Progenitor cell of endocrine pancreas (in vitro differentiated cells): ENCODE measurements at regions not wholly inside any gene's neighbourhood (a gene's known extent, or its start where the extent isn't known, plus 50 kb on each side); places are given as distances from the start of the nearest gene placed in this dataset.
"Not testable (repeated sequence)": the region's sequence is repeated elsewhere in the genome, so short reads cannot be mapped to it uniquely, and the experiment has no call there.

ENCODE experiments used
- DNase-seq: peaks from one replicate; pipeline ENCODE4 v3.0.0; 2021; ENCODE audit warnings: low spot score; ENCODE audit not compliant: unreplicated experiment
- H3K27ac Mint-ChIP-seq: 2 replicates; pipeline ENCODE4 v1.8.0; 2021; ENCODE audit warnings: mild to moderate bottlenecking, moderate library complexity, mixed read lengths
- H3K27me3 Mint-ChIP-seq: 2 replicates; pipeline ENCODE4 v1.8.0; 2021; ENCODE audit warnings: mixed read lengths
- H3K36me3 Mint-ChIP-seq: 2 replicates; pipeline ENCODE4 v1.8.0; 2022; ENCODE audit warnings: mixed read lengths; ENCODE audit not compliant: insufficient read depth
- H3K4me1 Mint-ChIP-seq: 2 replicates; pipeline ENCODE4 v1.8.0; 2021; ENCODE audit warnings: low read depth, mixed read lengths
- H3K4me3 Mint-ChIP-seq: 2 replicates; pipeline ENCODE4 v1.8.0; 2021; ENCODE audit warnings: low read depth, mild to moderate bottlenecking, moderate library complexity, mixed read lengths
- H3K9me3 Mint-ChIP-seq: 2 replicates; pipeline ENCODE4 v1.8.0; 2021; ENCODE audit warnings: low read depth, mixed read lengths
- TF ChIP-seq, protein P1 (sequence below): fragments of 200-600 bp; sonication (generic); IDR thresholded peaks from one replicate; pipeline ENCODE4 v1.5.0; 2021; ENCODE audit warnings: antibody characterized with exemption, mild to moderate bottlenecking; ENCODE audit not compliant: unreplicated experiment

GRCh38 chr4:12393631-12394262 lies 965.1 kb upstream of the HS3ST1 start:
- no peak overlapping the region for H3K4me3 Mint-ChIP-seq
- TF ChIP-seq, protein P1, sequence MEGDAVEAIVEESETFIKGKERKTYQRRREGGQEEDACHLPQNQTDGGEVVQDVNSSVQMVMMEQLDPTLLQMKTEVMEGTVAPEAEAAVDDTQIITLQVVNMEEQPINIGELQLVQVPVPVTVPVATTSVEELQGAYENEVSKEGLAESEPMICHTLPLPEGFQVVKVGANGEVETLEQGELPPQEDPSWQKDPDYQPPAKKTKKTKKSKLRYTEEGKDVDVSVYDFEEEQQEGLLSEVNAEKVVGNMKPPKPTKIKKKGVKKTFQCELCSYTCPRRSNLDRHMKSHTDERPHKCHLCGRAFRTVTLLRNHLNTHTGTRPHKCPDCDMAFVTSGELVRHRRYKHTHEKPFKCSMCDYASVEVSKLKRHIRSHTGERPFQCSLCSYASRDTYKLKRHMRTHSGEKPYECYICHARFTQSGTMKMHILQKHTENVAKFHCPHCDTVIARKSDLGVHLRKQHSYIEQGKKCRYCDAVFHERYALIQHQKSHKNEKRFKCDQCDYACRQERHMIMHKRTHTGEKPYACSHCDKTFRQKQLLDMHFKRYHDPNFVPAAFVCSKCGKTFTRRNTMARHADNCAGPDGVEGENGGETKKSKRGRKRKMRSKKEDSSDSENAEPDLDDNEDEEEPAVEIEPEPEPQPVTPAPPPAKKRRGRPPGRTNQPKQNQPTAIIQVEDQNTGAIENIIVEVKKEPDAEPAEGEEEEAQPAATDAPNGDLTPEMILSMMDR, result no peak
- no peaks in the 10 kb centered on the region for H3K27me3 Mint-ChIP-seq
- no peaks in the 10 kb centered on the region for H3K36me3 Mint-ChIP-seq
- H3K9me3 Mint-ChIP-seq, result no peaks in the 10 kb centered on the region
- DNase-seq, result no peak
- peaks cover 3% of the 10 kb centered on the region for H3K4me1 Mint-ChIP-seq
- H3K27ac Mint-ChIP-seq, result no peak overlapping the region

DNA sequence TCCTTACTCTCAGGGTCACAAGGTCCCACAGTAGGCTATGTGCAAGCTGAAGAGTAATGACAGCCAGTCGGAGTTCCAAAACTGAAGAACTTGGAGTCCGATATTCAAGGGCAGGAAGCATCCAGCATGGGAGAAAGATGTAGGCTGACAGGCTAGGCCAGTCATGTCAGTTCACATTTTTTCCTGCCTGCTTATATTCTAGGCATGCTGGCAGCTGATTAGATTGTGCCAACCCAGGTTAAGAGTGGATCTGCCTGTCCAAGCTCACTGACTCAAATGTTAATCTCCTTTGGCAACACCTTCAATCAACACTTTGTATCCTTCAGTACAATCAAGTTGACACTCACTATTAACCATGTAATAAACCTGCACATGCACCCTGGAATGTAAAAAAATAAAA lies 960.9 kb upstream of the HS3ST1 start:
- Mint-ChIP-seq H3K9me3 (peaks cover 3% of the 10 kb centered on the region), H3K36me3 (no peaks in the 10 kb centered on the region), H3K4me1 (no peaks in the 10 kb centered on the region), H3K27ac (no peak overlapping the region), H3K4me3 (no peak overlapping the region), H3K27me3 (no peaks in the 10 kb centered on the region)
- no peak for DNase-seq
- TF ChIP-seq, protein P1, result no peak

GRCh38 chr4:12382567-12382966 lies 953.9 kb upstream of the HS3ST1 start:
- Mint-ChIP-seq H3K36me3 (no peaks in the 10 kb centered on the region), H3K4me3 (no peak overlapping the region), H3K27ac (no peak overlapping the region), H3K4me1 (no peaks in the 10 kb centered on the region), H3K27me3 (no peaks in the 10 kb centered on the region), H3K9me3 (peaks cover 23% of the 10 kb centered on the region)
- TF ChIP-seq, protein P1, result no peak
- DNase-seq, result no peak

GRCh38 chr4:12379191-12379590 lies 950.5 kb upstream of the HS3ST1 start:
- no peaks in the 10 kb centered on the region for H3K27me3 Mint-ChIP-seq
- H3K27ac Mint-ChIP-seq, result no peak overlapping the region
- H3K4me1 Mint-ChIP-seq, result no peaks in the 10 kb centered on the region
- H3K9me3 Mint-ChIP-seq, result peaks cover 20% of the 10 kb centered on the region
- TF ChIP-seq, protein P1, result no peak
- H3K36me3 Mint-ChIP-seq, result no peaks in the 10 kb centered on the region
- no peak overlapping the region for H3K4me3 Mint-ChIP-seq
- no peak for DNase-seq

DNA sequence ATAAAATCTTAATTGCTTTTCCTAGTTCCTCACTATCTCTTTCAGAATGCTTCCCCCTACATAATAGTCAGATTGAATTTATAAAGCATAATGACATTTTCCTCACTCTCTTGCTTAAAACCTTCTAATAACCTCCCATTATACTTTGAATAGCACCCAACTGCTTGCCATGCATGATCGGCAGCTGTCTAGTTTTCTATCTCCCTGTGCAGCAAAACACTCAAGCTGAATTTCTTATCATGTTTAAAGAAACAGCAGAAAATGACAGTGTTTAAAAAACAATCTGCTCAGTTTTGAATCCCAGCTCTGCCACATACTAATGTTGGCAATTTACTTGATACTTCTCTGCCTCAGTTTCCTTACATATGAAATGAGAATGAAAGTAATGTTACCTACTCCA lies 947.1 kb upstream of the HS3ST1 start:
- TF ChIP-seq, protein P1, result no peak
- DNase-seq, result no peak
- H3K27me3 Mint-ChIP-seq, result no peaks in the 10 kb centered on the region
- H3K4me3 Mint-ChIP-seq, result no peak overlapping the region
- no peak overlapping the region for H3K27ac Mint-ChIP-seq
- H3K4me1 Mint-ChIP-seq, result peaks cover 1% of the 10 kb centered on the region
- H3K36me3 Mint-ChIP-seq, result no peaks in the 10 kb centered on the region
- peaks cover 6% of the 10 kb centered on the region for H3K9me3 Mint-ChIP-seq

DNA sequence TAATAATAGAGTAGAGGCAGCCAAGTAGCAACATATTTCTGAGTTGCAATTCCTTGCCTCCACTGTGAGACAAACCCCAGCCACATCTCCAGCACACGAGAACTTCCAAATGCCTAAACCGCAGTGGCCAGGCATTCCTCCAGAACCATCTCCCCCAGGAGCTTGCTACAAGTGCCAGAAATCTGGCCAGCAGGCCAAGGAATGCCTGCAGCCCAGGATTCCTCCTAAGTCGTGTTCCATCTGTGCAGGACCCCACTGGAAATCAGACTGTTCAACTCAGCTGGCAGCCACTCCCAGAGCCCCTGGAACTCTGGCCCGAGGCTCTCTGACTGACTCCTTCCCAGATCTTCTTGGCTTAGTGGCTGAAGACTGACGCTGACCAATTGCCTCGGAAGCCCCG lies 937.2 kb upstream of the HS3ST1 start:
- not testable (repeated sequence) for H3K36me3 Mint-ChIP-seq, H3K27me3 Mint-ChIP-seq, H3K4me3 Mint-ChIP-seq, H3K4me1 Mint-ChIP-seq, H3K9me3 Mint-ChIP-seq, DNase-seq, H3K27ac Mint-ChIP-seq
